HepG2 (cell line): ENCODE measurements at regions not wholly inside any gene's neighbourhood (a gene's known extent, or its start where the extent isn't known, plus 50 kb on each side); places are given as distances from the start of the nearest gene placed in this dataset.

ENCODE experiments used
- ATAC-seq: fragments of 200-7000 bp; cut with Tn5 transposase; 3 replicates; pipeline ENCODE4 v1.9.1; 2020; ENCODE audit warnings: mild to moderate bottlenecking, moderate library complexity
- BruUV-seq: library from RNA; stranded (reverse); fragments of 400-500 nt; replicated peaks from 2 replicates; lab custom pipeline; 2021; lab: Mats Ljungman, UMichigan
- CTCF ChIA-PET: fragments of 300-600 bp; formaldehyde crosslinking; extraction: SDS; loops from one replicate; lab custom pipeline; 2021; ENCODE audit warnings: low total read pairs, inconsistent platforms, low intra/inter-chr PET ratio; lab: Yijun Ruan, JAX
- POLR2A ChIA-PET: fragments of 350-600 bp; sonication (Branson Sonifier 250); formaldehyde crosslinking; loops from one replicate; lab custom pipeline; 2020; ENCODE audit warnings: antibody characterized with exemption, inconsistent platforms; lab: Yijun Ruan, JAX
- DNase-seq: peaks from one replicate; pipeline ENCODE4 v3.0.0-alpha.2; 2015; ENCODE audit warnings: low spot score
- FAIRE-seq: peaks from 3 replicates; lab custom pipeline; 2011; peaks lifted over from hg19 to GRCh38; lab: Jason Lieb, UNC
- H2AFZ ChIP-seq: one replicate; pipeline ENCODE4 v1.6.1; 2011; ENCODE audit warnings: low read length, inconsistent platforms
- H3K27ac ChIP-seq: fragments of 300-600 bp; 3 replicates; pipeline ENCODE4 v1.8.0; 2011; ENCODE audit warnings: mixed run types, mild to moderate bottlenecking, mixed read lengths, low read length, inconsistent platforms; ENCODE audit not compliant: insufficient read depth; ENCODE audit errors: extremely low read length
- H3K27me3 ChIP-seq, 2 experiments: fragments of 200-600 bp in 1 of 2; 2 replicates in 1 of 2; 3 replicates in 1 of 2; pipeline versions ENCODE4 v1.6.0 to v1.8.0; 2011; ENCODE audit warnings: low read length in 2 of 2, mild to moderate bottlenecking in 2 of 2, moderate library complexity in 2 of 2, inconsistent platforms in 1 of 2; ENCODE audit not compliant: insufficient read depth in 2 of 2, control insufficient read depth in 1 of 2
- H3K36me3 ChIP-seq, 2 experiments: fragments of 200-600 bp in 1 of 2; replicated peaks in 1 of 2; 2 replicates in 1 of 2; 3 replicates in 1 of 2; pipeline versions ENCODE4 v1.5.1 to v1.8.0; 2011; ENCODE audit warnings: low read length in 2 of 2, inconsistent platforms in 1 of 2; ENCODE audit not compliant: insufficient read depth in 2 of 2, control insufficient read depth in 1 of 2
- H3K4me1 ChIP-seq: 2 replicates; pipeline ENCODE4 v1.5.1; 2012; ENCODE audit warnings: low read length, inconsistent platforms; ENCODE audit not compliant: insufficient read depth
- H3K4me2 ChIP-seq: 2 replicates; pipeline ENCODE4 v1.6.0; 2011; ENCODE audit warnings: low read depth, low read length, inconsistent platforms
- H3K4me3 ChIP-seq, 3 experiments: fragments of 200-600 bp in 1 of 3; sonication (generic), shearing (Covaris generic) in 1 of 3; replicated peaks in 1 of 3; 2 replicates each; pipeline ENCODE4 v1.5.1; 2011 to 2016; ENCODE audit warnings: low read length in 3 of 3, inconsistent platforms in 2 of 3, low read depth in 2 of 3, mild to moderate bottlenecking in 2 of 3, control low read depth in 1 of 3, mixed read lengths in 1 of 3; ENCODE audit not compliant: insufficient read depth in 1 of 3
- H3K79me2 ChIP-seq: one replicate; pipeline ENCODE4 v1.6.1; 2011; ENCODE audit warnings: low read length, inconsistent platforms; ENCODE audit not compliant: insufficient read depth
- H3K9ac ChIP-seq: 2 replicates; pipeline ENCODE4 v1.6.0; 2011; ENCODE audit warnings: mild to moderate bottlenecking, low read depth, low read length, inconsistent platforms; ENCODE audit not compliant: insufficient read depth
- H3K9me3 ChIP-seq: 2 replicates; pipeline ENCODE4 v1.5.1; 2012; ENCODE audit warnings: mild to moderate bottlenecking, low read length
- H4K20me1 ChIP-seq: 2 replicates; pipeline ENCODE4 v1.6.0; 2011; ENCODE audit warnings: inconsistent platforms, mild to moderate bottlenecking, low read length, moderate library complexity; ENCODE audit not compliant: insufficient read depth
- ARNT ChIP-seq: fragments of 450-650 bp; IDR thresholded peaks from 2 replicates; pipeline ENCODE4 v1.6.1; 2017
- BORCS8-MEF2B ChIP-seq: sonication (generic); formaldehyde crosslinking; IDR thresholded peaks from 2 replicates; pipeline ENCODE4 v1.8.0; 2022; ENCODE audit warnings: mild to moderate bottlenecking, missing genetic modification reagents
- ELF1 ChIP-seq: sonication (generic); formaldehyde crosslinking; IDR thresholded peaks from 2 replicates; pipeline ENCODE4 v1.4.0; 2020; ENCODE audit warnings: missing genetic modification reagents
- FOXC1 ChIP-seq: sonication (generic); formaldehyde crosslinking; IDR thresholded peaks from 2 replicates; pipeline ENCODE4 v1.8.0; 2022; ENCODE audit warnings: mild to moderate bottlenecking, missing genetic modification reagents, borderline replicate concordance
- HMGA1 ChIP-seq: sonication (generic); formaldehyde crosslinking; conservative IDR thresholded peaks from 2 replicates; pipeline ENCODE4 v1.4.0; 2020; ENCODE audit warnings: missing genetic modification reagents
- HNF4A ChIP-seq: sonication (generic); formaldehyde crosslinking; IDR thresholded peaks from 2 replicates; pipeline ENCODE4 v1.4.0; 2020; ENCODE audit warnings: missing genetic modification reagents
- MZF1 ChIP-seq: sonication (generic); formaldehyde crosslinking; IDR thresholded peaks from 2 replicates; pipeline ENCODE4 v1.8.1; 2023; ENCODE audit warnings: mild to moderate bottlenecking, missing genetic modification reagents, borderline replicate concordance
- NCOR1 ChIP-seq: fragments of 200-600 bp; sonication (generic); IDR thresholded peaks from 2 replicates; pipeline ENCODE4 v1.7.0; 2017; ENCODE audit warnings: antibody characterized with exemption, low read length, borderline replicate concordance
- RFX5 ChIP-seq: IDR thresholded peaks from 2 replicates; pipeline ENCODE4 v1.6.1; 2011; ENCODE audit warnings: low read depth, low read length, improper control_type of control experiment
- RNF2 ChIP-seq: fragments of 450-650 bp; conservative IDR thresholded peaks from 2 replicates; pipeline ENCODE4 v1.6.1; 2016; ENCODE audit warnings: low read depth
- RORA ChIP-seq: sonication (generic); formaldehyde crosslinking; IDR thresholded peaks from 2 replicates; pipeline ENCODE4 v1.5.0; 2020; ENCODE audit warnings: mild to moderate bottlenecking, missing genetic modification reagents, moderate library complexity
- ZC3H13 ChIP-seq: sonication (generic); formaldehyde crosslinking; IDR thresholded peaks from 2 replicates; pipeline ENCODE4 v1.8.1; 2023; ENCODE audit warnings: mild to moderate bottlenecking, missing genetic modification reagents, moderate library complexity
- ZSCAN20 ChIP-seq: sonication (generic); formaldehyde crosslinking; IDR thresholded peaks from 2 replicates; pipeline ENCODE4 v1.4.0; 2020; ENCODE audit warnings: missing genetic modification reagents, mild to moderate bottlenecking, borderline replicate concordance
- WGBS: methylation state at CpG from one replicate; pipeline ENCODE4 v1.1.6; 2017; ENCODE audit warnings: low lambda C conversion rate; 5-methylcytosine and 5-hydroxymethylcytosine counted together
- in situ Hi-C: cut with HindIII; loops from 2 replicates; pipeline ENCODE4 v1.10.0; 2017; ENCODE audit warnings: low pct_unique_long_range_greater_than_20kb; ENCODE audit not compliant: extremely low pct_ligation_motif_present
- intact Hi-C: fragments of 100-400 bp; cut with micrococcal nuclease; formaldehyde crosslinking; loops from one replicate; pipeline ENCODE4 v1.10.0; 2022; ENCODE audit not compliant: unreplicated experiment
- TF ChIP-seq, protein P1 (sequence below): sonication (generic); formaldehyde crosslinking; IDR thresholded peaks from 2 replicates; pipeline ENCODE4 v1.9.0; 2021; ENCODE audit warnings: missing genetic modification reagents, borderline replicate concordance
- TF ChIP-seq, protein P2 (sequence below): IDR thresholded peaks from 2 replicates; pipeline ENCODE4 v1.6.1; 2016; ENCODE audit warnings: low read depth, control low read depth
- TF ChIP-seq, protein P3 (sequence below): sonication (generic); formaldehyde crosslinking; IDR thresholded peaks from 2 replicates; pipeline ENCODE4 v1.4.0; 2020; ENCODE audit warnings: missing genetic modification reagents

DNA sequence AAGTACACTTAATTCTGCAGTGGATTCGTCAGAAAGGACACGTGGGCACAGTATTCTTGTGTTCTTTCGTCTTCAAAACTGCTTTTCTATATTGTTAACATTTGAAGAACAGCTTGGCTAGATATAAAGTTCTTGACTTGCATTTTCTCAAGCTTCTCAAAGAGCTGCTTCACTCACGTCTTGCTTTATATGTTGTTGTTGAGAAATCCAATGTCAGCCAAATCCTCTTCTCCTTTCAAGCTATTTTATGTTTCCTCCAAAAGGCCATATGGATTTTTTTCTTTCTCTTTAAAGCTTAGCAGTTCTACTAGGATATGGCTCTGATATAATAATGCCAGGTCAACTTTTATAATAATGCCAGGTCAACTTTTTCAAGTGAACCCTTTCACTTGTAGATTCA is 65.5 kb upstream of the CYP1B1 start:
- Histone ChIP-seq H3K36me3 (no peaks in the 10 kb centered on the region), H2AFZ (no peak overlapping the region), H3K27ac (no peak overlapping the region), H3K9me3 (no peaks in the 10 kb centered on the region), H3K9ac (no peak overlapping the region), H3K4me2 (no peak overlapping the region), H4K20me1 (no peaks in the 10 kb centered on the region), H3K79me2 (no peaks in the 10 kb centered on the region), H3K4me3 (no peak overlapping the region), H3K27me3 (peaks cover 0 to 10% of the 10 kb centered on the region in 2 experiments; a peak in 2 of 5 replicates), H3K4me1 (peaks cover 8% of the 10 kb centered on the region; the same call in 1 of the 2 replicates)
- TF ChIP-seq RNF2 (no peak), ELF1 (no peak), HMGA1 (CRISPR knock-in tag) (no peak)
- 9% methylated on average over 4 of the region's 4 CpGs for WGBS
- no peak for ATAC-seq
- no peak for DNase-seq
- intact Hi-C loops, result no loop called here
- no TSS peak for BruUV-seq
- in situ Hi-C loops, result no loop called here
- no peak for FAIRE-seq
- POLR2A ChIA-PET, result no interaction called here
- CTCF ChIA-PET, result no interaction called here

DNA sequence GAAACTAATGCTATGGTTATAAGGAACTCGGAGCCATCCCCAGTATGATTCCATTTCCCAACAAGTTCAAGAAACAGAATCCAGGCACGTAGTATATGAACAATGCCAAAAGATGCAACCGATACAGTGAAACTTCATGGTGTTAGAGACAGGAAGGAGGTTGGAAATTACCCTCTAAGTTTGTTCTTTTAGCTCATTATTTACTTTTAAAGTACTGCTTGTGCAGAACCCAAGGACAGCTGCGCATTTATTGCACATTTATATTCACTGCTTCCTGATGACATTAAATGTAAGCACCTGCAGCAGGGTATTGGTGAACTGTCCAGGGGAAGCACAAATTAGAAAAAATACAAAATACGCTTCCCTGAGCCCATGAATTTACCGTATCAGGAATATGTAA is 63.0 kb upstream of the CYP1B1 start:
- no peaks in the 10 kb centered on the region for H3K9me3 ChIP-seq
- no peaks in the 10 kb centered on the region for H3K79me2 ChIP-seq
- no peak overlapping the region for H3K4me2 ChIP-seq
- H3K4me3 ChIP-seq, result no peak overlapping the region
- CTCF ChIA-PET, result no interaction called here
- intact Hi-C loops, result no loop called here
- BruUV-seq, result no TSS peak
- no peak overlapping the region for H3K9ac ChIP-seq
- no peaks in the 10 kb centered on the region for H3K36me3 ChIP-seq
- FAIRE-seq (no peak), DNase-seq (no peak), ATAC-seq (no peak)
- no peaks in the 10 kb centered on the region for H4K20me1 ChIP-seq
- POLR2A ChIA-PET, result no interaction called here
- H3K27ac ChIP-seq, result no peak overlapping the region
- peaks cover 8% of the 10 kb centered on the region; the same call in 1 of the 2 replicates for H3K4me1 ChIP-seq
- peaks cover 0 to 10% of the 10 kb centered on the region in 2 experiments; a peak in 2 of 5 replicates for H3K27me3 ChIP-seq
- in situ Hi-C loops, result no loop called here
- no peak overlapping the region for H2AFZ ChIP-seq
- 37% methylated on average over 6 of the region's 6 CpGs for WGBS
- TF ChIP-seq RFX5 (no peak), ZSCAN20 (CRISPR knock-in tag) (no peak), ARNT (no peak), HNF4A (CRISPR knock-in tag) (no peak), ZC3H13 (CRISPR knock-in tag) (no peak), FOXC1 (no peak), BORCS8-MEF2B (CRISPR knock-in tag) (no peak), MZF1 (no peak), NCOR1 (no peak), RORA (CRISPR knock-in tag) (no peak)
- TF ChIP-seq, protein P1, sequence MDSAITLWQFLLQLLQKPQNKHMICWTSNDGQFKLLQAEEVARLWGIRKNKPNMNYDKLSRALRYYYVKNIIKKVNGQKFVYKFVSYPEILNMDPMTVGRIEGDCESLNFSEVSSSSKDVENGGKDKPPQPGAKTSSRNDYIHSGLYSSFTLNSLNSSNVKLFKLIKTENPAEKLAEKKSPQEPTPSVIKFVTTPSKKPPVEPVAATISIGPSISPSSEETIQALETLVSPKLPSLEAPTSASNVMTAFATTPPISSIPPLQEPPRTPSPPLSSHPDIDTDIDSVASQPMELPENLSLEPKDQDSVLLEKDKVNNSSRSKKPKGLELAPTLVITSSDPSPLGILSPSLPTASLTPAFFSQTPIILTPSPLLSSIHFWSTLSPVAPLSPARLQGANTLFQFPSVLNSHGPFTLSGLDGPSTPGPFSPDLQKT (CRISPR knock-in tag), result no peak
- TF ChIP-seq, protein P2, sequence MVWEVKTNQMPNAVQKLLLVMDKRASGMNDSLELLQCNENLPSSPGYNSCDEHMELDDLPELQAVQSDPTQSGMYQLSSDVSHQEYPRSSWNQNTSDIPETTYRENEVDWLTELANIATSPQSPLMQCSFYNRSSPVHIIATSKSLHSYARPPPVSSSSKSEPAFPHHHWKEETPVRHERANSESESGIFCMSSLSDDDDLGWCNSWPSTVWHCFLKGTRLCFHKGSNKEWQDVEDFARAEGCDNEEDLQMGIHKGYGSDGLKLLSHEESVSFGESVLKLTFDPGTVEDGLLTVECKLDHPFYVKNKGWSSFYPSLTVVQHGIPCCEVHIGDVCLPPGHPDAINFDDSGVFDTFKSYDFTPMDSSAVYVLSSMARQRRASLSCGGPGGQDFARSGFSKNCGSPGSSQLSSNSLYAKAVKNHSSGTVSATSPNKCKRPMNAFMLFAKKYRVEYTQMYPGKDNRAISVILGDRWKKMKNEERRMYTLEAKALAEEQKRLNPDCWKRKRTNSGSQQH (CRISPR knock-in tag), result no peak
- TF ChIP-seq, protein P3, sequence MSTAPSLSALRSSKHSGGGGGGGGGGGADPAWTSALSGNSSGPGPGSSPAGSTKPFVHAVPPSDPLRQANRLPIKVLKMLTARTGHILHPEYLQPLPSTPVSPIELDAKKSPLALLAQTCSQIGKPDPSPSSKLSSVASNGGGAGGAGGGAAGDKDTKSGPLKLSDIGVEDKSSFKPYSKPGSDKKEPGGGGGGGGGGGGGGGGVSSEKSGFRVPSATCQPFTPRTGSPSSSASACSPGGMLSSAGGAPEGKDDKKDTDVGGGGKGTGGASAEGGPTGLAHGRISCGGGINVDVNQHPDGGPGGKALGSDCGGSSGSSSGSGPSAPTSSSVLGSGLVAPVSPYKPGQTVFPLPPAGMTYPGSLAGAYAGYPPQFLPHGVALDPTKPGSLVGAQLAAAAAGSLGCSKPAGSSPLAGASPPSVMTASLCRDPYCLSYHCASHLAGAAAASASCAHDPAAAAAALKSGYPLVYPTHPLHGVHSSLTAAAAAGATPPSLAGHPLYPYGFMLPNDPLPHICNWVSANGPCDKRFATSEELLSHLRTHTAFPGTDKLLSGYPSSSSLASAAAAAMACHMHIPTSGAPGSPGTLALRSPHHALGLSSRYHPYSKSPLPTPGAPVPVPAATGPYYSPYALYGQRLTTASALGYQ (CRISPR knock-in tag), result no peak
